Stimulated activated CD4-positive, alpha-beta T cell treated with anti-CD3 and anti-CD28 coated beads, Interleukin-12 subunit alpha, Interleukin-12 subunit beta, amount 100 ng/mL, for 24 hours (primary cell): ENCODE measurements at regions not wholly inside any gene's neighbourhood (a gene's known extent, or its start where the extent isn't known, plus 50 kb on each side); places are given as distances from the start of the nearest gene placed in this dataset.

Source experiments
- DNase-seq, 2 experiments: peaks; one replicate each; pipeline ENCODE4 v3.0.0-alpha.2; 2020; ENCODE audit warnings: low read depth in 2 of 2

GRCh38 chr16:85455534-85455933 lies 157.6 kb upstream of the GSE1 start:
- no peak for DNase-seq

- no peak for DNase-seq
Observed at GRCh38 chr16:85457366-85457765, 155.8 kb upstream of the GSE1 start.

GRCh38 chr16:85458968-85459367 lies 154.2 kb upstream of the GSE1 start:
- DNase-seq, result no peak

GRCh38 chr16:85459529-85460251 lies 153.4 kb upstream of the GSE1 start:
- DNase-seq, result no peak

- no peak for DNase-seq
Observed at GRCh38 chr16:85460252-85461021, 152.7 kb upstream of the GSE1 start.

GRCh38 chr16:85461022-85461813 lies 151.9 kb upstream of the GSE1 start:
- no peak for DNase-seq

- no peak for DNase-seq
Observed at GRCh38 chr16:85461814-85462713, 151.1 kb upstream of the GSE1 start.

GRCh38 chr16:85462714-85463611 lies 150.2 kb upstream of the GSE1 start:
- no peak for DNase-seq

GRCh38 chr16:85463672-85464382 lies 149.3 kb upstream of the GSE1 start:
- DNase-seq, result no peak

- DNase-seq, result no peak
Observed at GRCh38 chr16:85464383-85465305, 148.5 kb upstream of the GSE1 start.

- DNase-seq, result no peak
Observed at GRCh38 chr16:85465328-85466303, 147.5 kb upstream of the GSE1 start.

- no peak for DNase-seq
Observed at GRCh38 chr16:85466304-85466700, 146.8 kb upstream of the GSE1 start.

GRCh38 chr16:85466989-85467388 lies 146.1 kb upstream of the GSE1 start:
- DNase-seq, result no peak

GRCh38 chr16:85469929-85470590 lies 143.1 kb upstream of the GSE1 start:
- no peak for DNase-seq

- no peak for DNase-seq
Observed at GRCh38 chr16:85470873-85471272, 142.2 kb upstream of the GSE1 start.

GRCh38 chr16:85471469-85472431 lies 141.4 kb upstream of the GSE1 start:
- DNase-seq, result no peak
